Left ventricle myocardium inferior (tissue), 1 donor: ENCODE measurements at regions not wholly inside any gene's neighbourhood (a gene's known extent, or its start where the extent isn't known, plus 50 kb on each side); places are given as distances from the start of the nearest gene placed in this dataset.

Experiments
- DNase-seq: peaks from one replicate; pipeline ENCODE4 v3.0.0-alpha.2; 2020
- H3K27ac ChIP-seq: fragments of 200-600 bp; replicated peaks from 2 replicates; pipeline ENCODE4 v1.8.0; 2021
- H3K27me3 ChIP-seq: fragments of 200-600 bp; 2 replicates; pipeline ENCODE4 v1.8.0; 2021; ENCODE audit warnings: low read depth
- H3K36me3 ChIP-seq: fragments of 200-600 bp; 2 replicates; pipeline ENCODE4 v1.8.0; 2021
- H3K4me1 ChIP-seq: fragments of 200-600 bp; 2 replicates; pipeline ENCODE4 v1.8.0; 2021
- H3K4me3 ChIP-seq: fragments of 200-600 bp; 2 replicates; pipeline ENCODE4 v1.8.0; 2021; ENCODE audit warnings: mild to moderate bottlenecking, moderate library complexity
- H3K9me3 ChIP-seq: fragments of 200-600 bp; replicated peaks from 2 replicates; pipeline ENCODE4 v1.8.0; 2021
- CTCF ChIP-seq: fragments of 200-600 bp; IDR thresholded peaks from 2 replicates; pipeline ENCODE4 v1.8.0; 2021; ENCODE audit warnings: antibody characterized with exemption, mild to moderate bottlenecking, borderline replicate concordance
- intact Hi-C: fragments of 100-400 bp; cut with micrococcal nuclease; formaldehyde crosslinking; loops from one replicate; pipeline ENCODE4 v1.11.0; 2022
- donor health status: DM: no; HTN: yes; CAD: no; lungs with severe emphysema.

DNA sequence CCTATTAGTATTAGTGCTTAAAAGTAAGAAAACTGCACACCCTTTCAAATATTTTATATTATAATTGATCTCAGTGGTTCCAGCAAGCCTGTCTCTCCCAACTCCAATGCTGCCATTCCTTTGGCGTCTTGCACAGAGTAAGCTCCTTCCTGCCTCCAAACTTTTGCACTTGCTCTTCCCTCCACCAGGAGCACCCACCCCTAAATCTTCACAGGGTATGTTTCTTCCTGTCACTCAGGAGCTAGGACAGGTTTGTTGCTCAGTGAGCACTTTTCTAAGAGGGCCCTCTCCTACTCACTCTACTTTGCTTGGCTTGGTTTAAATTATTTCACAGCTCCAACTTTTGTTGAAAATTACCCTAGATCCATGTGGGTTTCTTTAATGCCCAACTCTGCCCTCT is 189.1 kb upstream of the ADRA1B start:
- TF ChIP-seq CTCF, result no peak
- intact Hi-C loops, result no loop called here
- DNase-seq, result no peak
- Histone ChIP-seq H3K4me3 (no peak overlapping the region), H3K4me1 (no peaks in the 10 kb centered on the region), H3K9me3 (no peaks in the 10 kb centered on the region), H3K27me3 (no peaks in the 10 kb centered on the region), H3K27ac (no peak overlapping the region), H3K36me3 (no peaks in the 10 kb centered on the region)

DNA sequence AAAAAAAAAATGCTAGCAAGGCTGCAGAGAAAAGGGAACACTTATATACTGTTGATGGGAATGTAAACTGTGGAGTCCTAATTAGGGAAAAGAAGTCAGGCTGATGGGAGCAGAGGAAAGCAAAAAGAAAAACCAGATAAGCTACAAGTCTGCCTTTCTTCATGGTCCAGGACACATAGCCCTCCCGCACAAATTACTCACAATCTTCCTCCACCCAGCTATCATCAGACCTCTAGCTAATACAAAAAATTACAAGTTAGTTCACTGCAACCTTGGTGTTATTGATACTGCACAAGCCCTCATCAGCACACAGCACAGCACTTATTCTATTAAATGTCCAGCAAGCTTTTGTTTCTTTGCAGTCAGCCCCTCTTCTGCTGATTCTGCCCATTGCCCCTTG is 186.0 kb upstream of the ADRA1B start:
- Histone ChIP-seq H3K27me3 (no peaks in the 10 kb centered on the region), H3K27ac (no peak overlapping the region), H3K4me3 (no peak overlapping the region), H3K9me3 (no peaks in the 10 kb centered on the region), H3K36me3 (no peaks in the 10 kb centered on the region), H3K4me1 (no peaks in the 10 kb centered on the region)
- intact Hi-C loops, result no loop called here
- TF ChIP-seq CTCF, result no peak
- no peak for DNase-seq

DNA sequence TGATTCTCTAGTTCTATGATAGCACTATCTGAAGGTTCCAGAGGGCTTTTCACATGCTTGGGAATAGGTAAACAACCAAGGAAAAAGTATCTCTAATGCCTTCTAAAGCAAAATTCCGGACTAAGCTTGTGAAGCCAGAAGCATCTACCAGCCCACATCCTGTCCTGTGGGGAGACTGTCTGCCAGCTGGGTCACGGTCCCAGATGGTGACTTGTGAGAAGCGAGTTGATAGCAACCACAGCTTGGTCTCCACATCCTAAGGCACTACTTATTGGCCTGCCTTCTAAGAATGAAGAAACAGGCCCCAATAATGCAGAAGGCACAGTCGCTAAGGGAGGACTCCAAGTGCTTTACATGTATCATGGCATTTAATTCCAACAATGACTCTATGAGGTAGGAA is 184.1 kb upstream of the ADRA1B start:
- Histone ChIP-seq H3K27me3 (no peaks in the 10 kb centered on the region), H3K4me3 (no peak overlapping the region), H3K4me1 (peaks cover 7% of the 10 kb centered on the region), H3K36me3 (no peaks in the 10 kb centered on the region), H3K9me3 (no peaks in the 10 kb centered on the region), H3K27ac (no peak overlapping the region)
- intact Hi-C loops, result no loop called here
- no peak for TF ChIP-seq CTCF
- no peak for DNase-seq

DNA sequence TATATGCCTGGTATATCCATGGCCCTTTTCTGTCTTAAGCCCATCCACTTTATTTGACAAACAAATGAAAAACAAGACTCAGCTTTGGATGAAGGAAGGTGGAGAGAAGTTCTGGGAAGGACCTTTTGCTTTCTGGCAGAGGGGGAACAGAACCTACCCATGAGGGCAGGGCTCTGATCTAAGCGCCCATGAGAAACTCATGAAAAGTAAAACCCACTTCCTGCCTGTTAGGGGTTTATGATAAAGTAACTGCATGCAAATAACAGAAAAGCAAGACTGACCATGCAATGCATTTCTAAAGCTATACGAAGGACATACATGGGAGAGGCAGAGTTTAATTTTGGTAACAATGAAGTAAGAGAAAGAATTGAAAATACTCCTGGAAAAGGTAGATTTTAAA is 181.9 kb upstream of the ADRA1B start:
- no peak for DNase-seq
- H3K36me3 ChIP-seq, result no peaks in the 10 kb centered on the region

DNA sequence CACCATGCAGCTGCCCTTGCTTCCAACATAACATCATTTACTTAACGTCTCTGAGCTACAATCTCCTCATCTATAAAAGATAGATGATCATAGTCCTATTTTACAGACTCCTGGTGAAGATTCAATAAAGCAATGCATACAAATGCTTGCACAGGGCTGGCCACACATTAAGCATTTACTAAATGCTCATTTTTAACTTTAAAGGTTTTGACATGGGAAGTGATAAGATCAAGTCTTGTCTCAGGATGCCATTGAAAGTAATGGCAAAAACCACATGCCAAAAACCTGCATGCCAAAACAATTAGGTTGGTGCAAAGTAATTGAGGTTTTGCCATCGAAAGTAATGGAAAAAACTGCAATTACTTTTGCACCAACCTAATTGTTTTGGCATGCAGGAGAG is 181.2 kb upstream of the ADRA1B start:
- TF ChIP-seq CTCF, result no peak
- intact Hi-C loops, result no loop called here
- DNase-seq, result no peak
- H3K27ac ChIP-seq, result no peak overlapping the region
- no peak overlapping the region for H3K4me3 ChIP-seq
- H3K36me3 ChIP-seq, result no peaks in the 10 kb centered on the region
- H3K4me1 ChIP-seq, result peaks cover 7% of the 10 kb centered on the region
- no peaks in the 10 kb centered on the region for H3K27me3 ChIP-seq
- no peaks in the 10 kb centered on the region for H3K9me3 ChIP-seq

More for the DNA sequence above, 181.9 kb upstream of the ADRA1B start:
- Histone ChIP-seq H3K4me1 (peaks cover 7% of the 10 kb centered on the region), H3K9me3 (no peaks in the 10 kb centered on the region), H3K27me3 (no peaks in the 10 kb centered on the region), H3K4me3 (no peak overlapping the region), H3K27ac (no peak overlapping the region)
- intact Hi-C loops, result no loop called here
- TF ChIP-seq CTCF, result no peak
